ENCODE measurements at regions not wholly inside any gene's neighbourhood (a gene's known extent, or its start where the extent isn't known, plus 50 kb on each side); places are given as distances from the start of the nearest gene placed in this dataset.

DNA sequence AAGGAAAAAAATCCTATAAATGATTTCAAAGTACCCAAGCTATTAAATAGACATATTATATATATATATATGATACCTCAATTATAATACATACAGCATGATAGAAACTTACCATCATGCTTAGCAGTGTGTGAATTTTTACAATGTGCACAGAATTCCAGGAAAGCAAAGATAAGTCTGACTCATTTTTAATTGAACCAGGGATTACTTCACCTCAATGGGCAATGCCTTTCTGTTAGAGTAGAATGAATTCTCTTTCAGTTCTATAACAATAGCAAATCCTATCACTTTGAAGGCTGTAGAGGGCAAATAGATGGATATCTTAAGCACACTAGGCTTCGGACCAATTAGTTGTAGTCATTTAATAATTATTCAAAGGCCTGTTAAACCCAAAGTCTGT, 54.8 kb upstream of the P3H2 start (continued):
- no peak for TF ChIP-seq FOS (IDR thresholded peaks at IDR 0.05; ENCODE audit: borderline replicate concordance, extremely low read depth, insufficient read length)
- TF ChIP-seq NBN (IDR thresholded peaks at IDR 0.05) = no peak
- TF ChIP-seq, protein P1, sequence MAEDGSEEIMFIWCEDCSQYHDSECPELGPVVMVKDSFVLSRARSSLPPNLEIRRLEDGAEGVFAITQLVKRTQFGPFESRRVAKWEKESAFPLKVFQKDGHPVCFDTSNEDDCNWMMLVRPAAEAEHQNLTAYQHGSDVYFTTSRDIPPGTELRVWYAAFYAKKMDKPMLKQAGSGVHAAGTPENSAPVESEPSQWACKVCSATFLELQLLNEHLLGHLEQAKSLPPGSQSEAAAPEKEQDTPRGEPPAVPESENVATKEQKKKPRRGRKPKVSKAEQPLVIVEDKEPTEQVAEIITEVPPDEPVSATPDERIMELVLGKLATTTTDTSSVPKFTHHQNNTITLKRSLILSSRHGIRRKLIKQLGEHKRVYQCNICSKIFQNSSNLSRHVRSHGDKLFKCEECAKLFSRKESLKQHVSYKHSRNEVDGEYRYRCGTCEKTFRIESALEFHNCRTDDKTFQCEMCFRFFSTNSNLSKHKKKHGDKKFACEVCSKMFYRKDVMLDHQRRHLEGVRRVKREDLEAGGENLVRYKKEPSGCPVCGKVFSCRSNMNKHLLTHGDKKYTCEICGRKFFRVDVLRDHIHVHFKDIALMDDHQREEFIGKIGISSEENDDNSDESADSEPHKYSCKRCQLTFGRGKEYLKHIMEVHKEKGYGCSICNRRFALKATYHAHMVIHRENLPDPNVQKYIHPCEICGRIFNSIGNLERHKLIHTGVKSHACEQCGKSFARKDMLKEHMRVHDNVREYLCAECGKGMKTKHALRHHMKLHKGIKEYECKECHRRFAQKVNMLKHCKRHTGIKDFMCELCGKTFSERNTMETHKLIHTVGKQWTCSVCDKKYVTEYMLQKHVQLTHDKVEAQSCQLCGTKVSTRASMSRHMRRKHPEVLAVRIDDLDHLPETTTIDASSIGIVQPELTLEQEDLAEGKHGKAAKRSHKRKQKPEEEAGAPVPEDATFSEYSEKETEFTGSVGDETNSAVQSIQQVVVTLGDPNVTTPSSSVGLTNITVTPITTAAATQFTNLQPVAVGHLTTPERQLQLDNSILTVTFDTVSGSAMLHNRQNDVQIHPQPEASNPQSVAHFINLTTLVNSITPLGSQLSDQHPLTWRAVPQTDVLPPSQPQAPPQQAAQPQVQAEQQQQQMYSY (CRISPR knock-in tag; IDR thresholded peaks at IDR 0.05) = no peak
- TF ChIP-seq SUPT20H (IDR thresholded peaks at IDR 0.05; ENCODE audit: borderline replicate concordance, control insufficient read depth, low read depth, low read length) = no peak
- no peak for TF ChIP-seq CBX3 (IDR thresholded peaks at IDR 0.05; ENCODE audit: borderline replicate concordance, low read depth)
- no peak for TF ChIP-seq RAD21 (IDR thresholded peaks at IDR 0.05; ENCODE audit: insufficient read depth, low read depth, low read length)
- no peak for TF ChIP-seq MAX (IDR thresholded peaks at IDR 0.05; ENCODE audit: low read depth, low read length)
- TF ChIP-seq USF2 (IDR thresholded peaks at IDR 0.05; ENCODE audit: borderline replicate concordance, low read depth, low read length) = no peak
- no peak for TF ChIP-seq TCF12 (IDR thresholded peaks at IDR 0.05; ENCODE audit: low read depth, low read length)
- no peak for TF ChIP-seq KLF5 (IDR thresholded peaks at IDR 0.05; ENCODE audit: partially characterized antibody)
- no peak for TF ChIP-seq ZNF207 (IDR thresholded peaks at IDR 0.05; ENCODE audit: borderline replicate concordance)

Data from GM12878 (cell line).